H1 (cell line): ENCODE measurements at regions not wholly inside any gene's neighbourhood (a gene's known extent, or its start where the extent isn't known, plus 50 kb on each side); places are given as distances from the start of the nearest gene placed in this dataset.

ENCODE experiments used
- CTCF ChIA-PET: fragments of 300-600 bp; sonication (Branson Sonifier 250); formaldehyde crosslinking; loops from one replicate; lab custom pipeline; 2021; ENCODE audit not compliant: partially characterized antibody; lab: Charles Lee
- POLR2A ChIA-PET: fragments of 300-600 bp; sonication (Branson Sonifier 250); formaldehyde crosslinking; loops from one replicate; lab custom pipeline; 2021; ENCODE audit warnings: inconsistent platforms; ENCODE audit not compliant: partially characterized antibody; lab: Charles Lee
- DNase-seq, 2 experiments: peaks; one replicate each; pipeline versions ENCODE4 v3.0.0 to v3.0.0-alpha.2; 2010 to 2022; ENCODE audit warnings: low spot score in 2 of 2, low read depth in 1 of 2, mixed read lengths in 1 of 2
- FAIRE-seq: peaks from 2 replicates; lab custom pipeline; 2011; peaks lifted over from hg19 to GRCh38; lab: Jason Lieb, UNC
- H2AFZ ChIP-seq: 2 replicates; pipeline ENCODE4 v1.8.1; 2012; ENCODE audit warnings: low read length, inconsistent platforms
- H2AK5ac ChIP-seq: 2 replicates; pipeline ENCODE4 v1.6.1; 2013; ENCODE audit warnings: low read depth, low read length
- H2BK120ac ChIP-seq: replicated peaks from 2 replicates; pipeline ENCODE3; 2013; ENCODE audit warnings: low read depth, low read length, inconsistent platforms
- H2BK12ac ChIP-seq: 2 replicates; pipeline ENCODE4 v1.6.1; 2013; ENCODE audit warnings: low read depth, low read length
- H2BK15ac ChIP-seq: 2 replicates; pipeline ENCODE4 v1.6.1; 2013; ENCODE audit warnings: low read length
- H2BK20ac ChIP-seq: 2 replicates; pipeline ENCODE4 v1.6.1; 2013; ENCODE audit warnings: low read length
- H2BK5ac ChIP-seq: 2 replicates; pipeline ENCODE4 v1.6.1; 2013; ENCODE audit warnings: low read depth, low read length
- H3K14ac ChIP-seq: 2 replicates; pipeline ENCODE4 v1.6.1; 2013; ENCODE audit warnings: inconsistent platforms; ENCODE audit not compliant: insufficient read length
- H3K18ac ChIP-seq: 2 replicates; pipeline ENCODE4 v1.6.1; 2013; ENCODE audit warnings: low read length; ENCODE audit errors: extremely low read depth
- H3K23ac ChIP-seq: 2 replicates; pipeline ENCODE4 v1.6.1; 2013; ENCODE audit warnings: inconsistent platforms; ENCODE audit not compliant: insufficient read length
- H3K23me2 ChIP-seq: 2 replicates; pipeline ENCODE4 v1.6.1; 2013; ENCODE audit warnings: low read depth, low read length
- H3K27ac ChIP-seq: 2 replicates; pipeline ENCODE4 v1.6.1; 2011; ENCODE audit warnings: low read depth, low read length, inconsistent platforms
- H3K27me3 ChIP-seq, 4 experiments: replicated peaks in 1 of 4; 1 replicate in 1 of 4; 2 replicates in 3 of 4; pipeline versions ENCODE4 v1.6.1 to v1.8.1; 2011 to 2013; ENCODE audit warnings: low read length in 3 of 4, mild to moderate bottlenecking in 3 of 4, inconsistent platforms in 2 of 4, mixed read lengths in 2 of 4, moderate library complexity in 1 of 4; ENCODE audit not compliant: control insufficient read depth in 3 of 4, insufficient read depth in 3 of 4; ENCODE audit errors: extremely low read depth in 1 of 4
- H3K36me3 ChIP-seq, 4 experiments: 2 replicates each; pipeline versions ENCODE4 v1.6.1 to v1.8.1; 2011 to 2013; ENCODE audit warnings: mild to moderate bottlenecking in 4 of 4, low read length in 3 of 4, moderate library complexity in 2 of 4, control low read depth in 1 of 4, inconsistent platforms in 1 of 4; ENCODE audit not compliant: insufficient read depth in 4 of 4, control insufficient read depth in 2 of 4
- H3K4ac ChIP-seq: replicated peaks from 2 replicates; pipeline ENCODE3; 2013; ENCODE audit warnings: low read length, low read depth, mixed read lengths, inconsistent platforms; ENCODE audit not compliant: insufficient read length
- H3K4me1 ChIP-seq, 4 experiments: replicated peaks in 1 of 4; 1 replicate in 1 of 4; 2 replicates in 3 of 4; pipeline versions ENCODE4 v1.6.1 to v1.8.1; 2011 to 2013; ENCODE audit warnings: low read length in 3 of 4, inconsistent platforms in 2 of 4, mixed read lengths in 1 of 4; ENCODE audit not compliant: insufficient read depth in 4 of 4, control insufficient read depth in 3 of 4
- H3K4me2 ChIP-seq, 2 experiments: 2 replicates each; pipeline versions ENCODE4 v1.6.1 to v1.8.1; 2011 to 2013; ENCODE audit warnings: low read depth in 2 of 2, low read length in 2 of 2, control low read depth in 1 of 2, inconsistent platforms in 1 of 2, mild to moderate bottlenecking in 1 of 2; ENCODE audit not compliant: insufficient read depth in 1 of 2
- H3K4me3 ChIP-seq, 4 experiments: fragments of 200-600, 300-600 bp in 1 of 4; sonication (generic), shearing (Covaris generic), sonication (Bioruptor Twin) in 1 of 4; 2 replicates each; pipeline versions ENCODE4 v1.5.1 to v1.8.1; 2011 to 2016; ENCODE audit warnings: low read length in 4 of 4, low read depth in 3 of 4, control low read depth in 2 of 4, inconsistent platforms in 2 of 4, mild to moderate bottlenecking in 2 of 4, mixed read lengths in 1 of 4, moderate library complexity in 1 of 4; ENCODE audit not compliant: insufficient read depth in 2 of 4; ENCODE audit errors: extremely low read depth in 1 of 4
- H3K56ac ChIP-seq: replicated peaks from 2 replicates; pipeline ENCODE3; 2013; ENCODE audit warnings: low read depth, mild to moderate bottlenecking, mixed read lengths, low read length, inconsistent platforms; ENCODE audit not compliant: insufficient read length
- H3K79me1 ChIP-seq: 2 replicates; pipeline ENCODE4 v1.6.1; 2013; ENCODE audit warnings: low read depth, low read length, control low read depth
- H3K79me2 ChIP-seq, 2 experiments: 2 replicates each; pipeline versions ENCODE4 v1.6.1 to v1.8.1; 2012 to 2013; ENCODE audit warnings: low read length in 2 of 2, mild to moderate bottlenecking in 2 of 2, inconsistent platforms in 1 of 2; ENCODE audit not compliant: insufficient read depth in 2 of 2, control insufficient read depth in 1 of 2
- H3K9ac ChIP-seq, 4 experiments: replicated peaks in 1 of 4; 1 replicate in 1 of 4; 2 replicates in 3 of 4; pipeline versions ENCODE4 v1.6.1 to v1.8.1; 2011 to 2013; ENCODE audit warnings: low read depth in 3 of 4, low read length in 3 of 4, control low read depth in 2 of 4, mild to moderate bottlenecking in 2 of 4, moderate library complexity in 2 of 4, inconsistent platforms in 1 of 4; ENCODE audit errors: extremely low read depth in 1 of 4
- H3K9me3 ChIP-seq, 2 experiments: 2 replicates each; pipeline versions ENCODE4 v1.6.1 to v1.8.1; 2012 to 2013; ENCODE audit warnings: mild to moderate bottlenecking in 2 of 2, moderate library complexity in 2 of 2, control low read depth in 1 of 2, inconsistent platforms in 1 of 2, low read depth in 1 of 2, low read length in 1 of 2, mixed read lengths in 1 of 2; ENCODE audit not compliant: insufficient read depth in 2 of 2
- H4K20me1 ChIP-seq, 2 experiments: replicated peaks in 1 of 2; 2 replicates each; pipeline versions ENCODE3 to v1.8.1; 2011 to 2013; ENCODE audit warnings: inconsistent platforms in 2 of 2, low read length in 2 of 2, mild to moderate bottlenecking in 1 of 2; ENCODE audit not compliant: insufficient read depth in 2 of 2, control insufficient read depth in 1 of 2
- H4K5ac ChIP-seq: 2 replicates; pipeline ENCODE4 v1.6.1; 2013; ENCODE audit warnings: low read length, low read depth, mixed read lengths, inconsistent platforms; ENCODE audit not compliant: insufficient read length
- H4K8ac ChIP-seq: 2 replicates; pipeline ENCODE4 v1.8.0; 2013; ENCODE audit warnings: mild to moderate bottlenecking, moderate library complexity, low read length, inconsistent platforms; ENCODE audit not compliant: insufficient read depth; ENCODE audit errors: extremely low read depth
- H4K91ac ChIP-seq: replicated peaks from 2 replicates; pipeline ENCODE3; 2013; ENCODE audit warnings: low read length, mixed read lengths, inconsistent platforms; ENCODE audit not compliant: insufficient read length
- CREB1 ChIP-seq: IDR thresholded peaks from 2 replicates; pipeline ENCODE4 v1.6.1; 2012; ENCODE audit warnings: inconsistent platforms
- EP300 ChIP-seq, 2 experiments: IDR thresholded peaks; 1 replicate in 1 of 2; 2 replicates in 1 of 2; pipeline ENCODE4 v1.6.1; 2011 to 2012; ENCODE audit warnings: low read depth in 2 of 2, low read length in 2 of 2, mild to moderate bottlenecking in 2 of 2, borderline replicate concordance in 1 of 2, inconsistent platforms in 1 of 2, moderate library complexity in 1 of 2
- KDM1A ChIP-seq: fragments of 200-600, 300-600 bp; sonication (generic); IDR thresholded peaks from 2 replicates; pipeline ENCODE4 v1.7.1; 2016; ENCODE audit warnings: mild to moderate bottlenecking, low read length, borderline replicate concordance
- KDM4A ChIP-seq: IDR thresholded peaks from one replicate; pipeline ENCODE4 v1.7.1; 2012; ENCODE audit warnings: low read depth, mild to moderate bottlenecking, moderate library complexity, low read length, inconsistent platforms; ENCODE audit not compliant: severe bottlenecking
- MAFK ChIP-seq: IDR thresholded peaks from 2 replicates; pipeline ENCODE4 v1.6.1; 2012; ENCODE audit warnings: low read depth, mild to moderate bottlenecking, improper control_type of control experiment, low read length
- NANOG ChIP-seq: IDR thresholded peaks from 2 replicates; pipeline ENCODE4 v1.6.1; 2011; ENCODE audit warnings: low read length, low read depth, mild to moderate bottlenecking, inconsistent platforms; ENCODE audit not compliant: insufficient read depth, poor library complexity, severe bottlenecking
- POLR2AphosphoS5 ChIP-seq: IDR thresholded peaks from 2 replicates; pipeline ENCODE4 v1.6.1; 2011; ENCODE audit warnings: low read depth, low read length
- RFX5 ChIP-seq: IDR thresholded peaks from 2 replicates; pipeline ENCODE4 v1.6.1; 2011; ENCODE audit warnings: low read depth, low read length, improper control_type of control experiment, borderline replicate concordance
- SIN3A ChIP-seq, 2 experiments: IDR thresholded peaks in 1 of 2; conservative IDR thresholded peaks in 1 of 2; 2 replicates each; pipeline ENCODE4 v1.6.1; 2011 to 2012; ENCODE audit warnings: low read length in 2 of 2, improper control_type of control experiment in 1 of 2, low read depth in 1 of 2, mild to moderate bottlenecking in 1 of 2
- SIX5 ChIP-seq: IDR thresholded peaks from 2 replicates; pipeline ENCODE4 v1.6.1; 2011; ENCODE audit warnings: mild to moderate bottlenecking, low read depth, low read length
- TAF7 ChIP-seq: optimal IDR thresholded peaks from 2 replicates; pipeline ENCODE3; 2011; ENCODE audit warnings: low read depth, mild to moderate bottlenecking, inconsistent platforms, low read length, moderate library complexity, borderline replicate concordance
- TCF12 ChIP-seq: IDR thresholded peaks from 2 replicates; pipeline ENCODE4 v1.6.1; 2011; ENCODE audit warnings: low read depth, mild to moderate bottlenecking, low read length
- WGBS, 2 experiments: shearing (Covaris generic) in 1 of 2; methylation state at CpG; one replicate each; pipeline versions ENCODE4 v1.1.6 to v1.1.7; 2013 to 2015; ENCODE audit warnings: low lambda C conversion rate in 2 of 2, mixed read lengths in 2 of 2, inconsistent platforms in 1 of 2, low coverage in 1 of 2, missing lambda C conversion rate in 1 of 2; ENCODE audit not compliant: insufficient replicate concordance in 2 of 2, insufficient coverage in 1 of 2, insufficient read length in 1 of 2; ENCODE audit errors: extremely low coverage in 1 of 2, missing lambda C conversion rate in 1 of 2; 5-methylcytosine and 5-hydroxymethylcytosine counted together
- TF ChIP-seq, protein P1 (sequence below): IDR thresholded peaks from 2 replicates; pipeline ENCODE4 v1.6.1; 2012; ENCODE audit warnings: low read length, inconsistent platforms

DNA sequence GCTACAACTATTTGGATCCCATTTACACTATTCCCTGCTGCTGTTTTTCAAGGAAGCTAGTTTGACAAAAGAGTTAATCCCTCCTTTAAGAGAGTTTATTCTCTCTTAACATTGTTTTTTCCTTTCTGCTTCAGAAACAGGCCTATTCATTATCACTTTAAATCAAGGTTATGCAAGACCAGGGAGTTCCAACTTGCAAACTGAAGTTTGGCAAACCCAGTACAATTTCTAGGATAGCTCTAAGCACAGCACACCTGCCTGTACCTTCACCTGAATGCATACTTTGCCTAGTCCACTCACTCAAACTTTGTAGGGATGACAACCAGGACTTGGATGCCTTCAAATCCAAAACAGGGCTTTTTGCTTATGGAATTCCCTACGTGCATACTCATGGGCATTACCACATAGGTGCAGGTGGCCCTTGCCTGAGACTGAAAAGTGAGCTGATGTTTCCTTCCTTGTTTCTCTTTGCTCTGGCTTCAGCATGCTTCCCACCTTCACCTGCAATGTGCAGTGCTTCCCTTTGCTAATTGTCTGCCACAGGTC lies 193.8 kb upstream of the MMADHC start:
- Histone ChIP-seq H3K18ac (no peak overlapping the region), H3K79me2 (no peaks in the 10 kb centered on the region), H2AK5ac (no peak overlapping the region), H3K36me3 (no peaks in the 10 kb centered on the region), H3K23ac (no peak overlapping the region), H3K9me3 (no peaks in the 10 kb centered on the region), H3K27ac (no peak overlapping the region), H2BK5ac (no peak overlapping the region), H4K20me1 (no peaks in the 10 kb centered on the region), H3K4me1 (no peaks in the 10 kb centered on the region), H3K79me1 (no peaks in the 10 kb centered on the region), H2BK120ac (no peak overlapping the region), H2BK20ac (no peak overlapping the region), H2BK15ac (no peak overlapping the region), H3K4me3 (no peak overlapping the region), H4K8ac (no peak overlapping the region), H3K4me2 (no peak overlapping the region), H2BK12ac (no peak overlapping the region), H4K91ac (no peak overlapping the region), H3K4ac (no peak overlapping the region), H4K5ac (no peak overlapping the region), H3K9ac (no peak overlapping the region), H3K14ac (no peak overlapping the region), H3K23me2 (no peaks in the 10 kb centered on the region), H3K27me3 (no peaks in the 10 kb centered on the region), H3K56ac (no peak overlapping the region), H2AFZ (peak overlapping the region; percentile 38; the same call in 1 of the 2 replicates)
- WGBS, 2 experiments: 82% methylated on average over 1 of the region's 1 CpG; no CpG with 5 or more reads in 1 of the 2 experiments
- no peak for DNase-seq
- ChIA-PET CTCF (no interaction called here), POLR2A (no interaction called here)
- FAIRE-seq: no peak
- TF ChIP-seq CREB1: no peak
- TF ChIP-seq, protein P1, sequence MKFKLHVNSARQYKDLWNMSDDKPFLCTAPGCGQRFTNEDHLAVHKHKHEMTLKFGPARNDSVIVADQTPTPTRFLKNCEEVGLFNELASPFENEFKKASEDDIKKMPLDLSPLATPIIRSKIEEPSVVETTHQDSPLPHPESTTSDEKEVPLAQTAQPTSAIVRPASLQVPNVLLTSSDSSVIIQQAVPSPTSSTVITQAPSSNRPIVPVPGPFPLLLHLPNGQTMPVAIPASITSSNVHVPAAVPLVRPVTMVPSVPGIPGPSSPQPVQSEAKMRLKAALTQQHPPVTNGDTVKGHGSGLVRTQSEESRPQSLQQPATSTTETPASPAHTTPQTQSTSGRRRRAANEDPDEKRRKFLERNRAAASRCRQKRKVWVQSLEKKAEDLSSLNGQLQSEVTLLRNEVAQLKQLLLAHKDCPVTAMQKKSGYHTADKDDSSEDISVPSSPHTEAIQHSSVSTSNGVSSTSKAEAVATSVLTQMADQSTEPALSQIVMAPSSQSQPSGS: no peak
- no peak for TF ChIP-seq EP300 (IDR thresholded peaks at IDR 0.05; ENCODE audit: borderline replicate concordance in 1 of 2, low read depth in 2 of 2, low read length in 2 of 2)
- TF ChIP-seq KDM4A: no peak
- TF ChIP-seq TAF7: no peak
- TF ChIP-seq POLR2AphosphoS5: no peak
- TF ChIP-seq NANOG: no peak
- TF ChIP-seq MAFK: no peak
- no peak for TF ChIP-seq RFX5
- no peak for TF ChIP-seq KDM1A
- no peak for TF ChIP-seq SIN3A (conservative IDR thresholded peaks at IDR 0.05 in 1 of 2, IDR thresholded peaks at IDR 0.05 in 1 of 2; ENCODE audit: low read depth in 1 of 2, low read length in 2 of 2)
- TF ChIP-seq TCF12: no peak
- TF ChIP-seq SIX5: no peak
